Astrocyte of the spinal cord (primary cell): ENCODE measurements at regions not wholly inside any gene's neighbourhood (a gene's known extent, or its start where the extent isn't known, plus 50 kb on each side); places are given as distances from the start of the nearest gene placed in this dataset.
"Not testable (repeated sequence)": the region's sequence is repeated elsewhere in the genome, so short reads cannot be mapped to it uniquely, and the experiment has no call there.

Experiments
- DNase-seq: peaks from one replicate; pipeline ENCODE4 v3.0.0; 2011; ENCODE audit warnings: low read depth, low spot score
- H3K4me3 ChIP-seq: 2 replicates; pipeline ENCODE4 v1.5.1; 2011; ENCODE audit warnings: low read depth, mild to moderate bottlenecking, low read length, moderate library complexity
- CTCF ChIP-seq: IDR thresholded peaks from 2 replicates; pipeline ENCODE4 v1.5.1; 2012; ENCODE audit warnings: low read depth, mild to moderate bottlenecking, low read length, inconsistent platforms
- in situ Hi-C: cut with HindIII; loops from 2 replicates; pipeline ENCODE4 v1.10.0; 2017; ENCODE audit warnings: low sequenced_read_pairs

- DNase-seq, result no peak
- in situ Hi-C loops, result no loop called here
- TF ChIP-seq CTCF, result no peak
- H3K4me3 ChIP-seq, result no peak overlapping the region
Measured at GRCh38 chr3:144809380-144809779, 837.8 kb downstream of the DIPK2A start.

- no peak overlapping the region for H3K4me3 ChIP-seq
- no peak for TF ChIP-seq CTCF
- in situ Hi-C loops, result no loop called here
- no peak for DNase-seq
Measured at GRCh38 chr3:144810160-144810559, 838.5 kb downstream of the DIPK2A start.

- no peak for TF ChIP-seq CTCF
- DNase-seq, result no peak
- in situ Hi-C loops, result no loop called here
- H3K4me3 ChIP-seq, result no peak overlapping the region
Measured at GRCh38 chr3:144815655-144816054, 844.0 kb downstream of the DIPK2A start.

GRCh38 chr3:144816323-144816722, 844.7 kb downstream of the DIPK2A start:
- no peak for DNase-seq
- in situ Hi-C loops, result no loop called here
- H3K4me3 ChIP-seq, result no peak overlapping the region
- TF ChIP-seq CTCF, result no peak

GRCh38 chr3:144818973-144819372, 847.4 kb downstream of the DIPK2A start:
- no peak for DNase-seq
- in situ Hi-C loops, result no loop called here
- TF ChIP-seq CTCF, result no peak
- no peak overlapping the region for H3K4me3 ChIP-seq

- DNase-seq, in situ Hi-C loops, H3K4me3 ChIP-seq: not testable (repeated sequence)
Measured at GRCh38 chr3:144820232-144820631, 848.6 kb downstream of the DIPK2A start.

- no peak for DNase-seq
- H3K4me3 ChIP-seq, result no peak overlapping the region
- TF ChIP-seq CTCF, result no peak
- in situ Hi-C loops, result no loop called here
Measured at GRCh38 chr3:144820726-144821125, 849.1 kb downstream of the DIPK2A start.
